HepG2 (cell line): ENCODE measurements at regions not wholly inside any gene's neighbourhood (a gene's known extent, or its start where the extent isn't known, plus 50 kb on each side); places are given as distances from the start of the nearest gene placed in this dataset.

Source experiments
- NFRKB ChIP-seq: fragments of 450-650 bp; IDR thresholded peaks from 2 replicates; pipeline ENCODE4 v1.6.1; 2017
- NFYB ChIP-seq: sonication (generic); formaldehyde crosslinking; IDR thresholded peaks from 2 replicates; pipeline ENCODE4 v1.4.0; 2020; ENCODE audit warnings: missing genetic modification reagents
- RAD21 ChIP-seq: fragments of 450-650 bp; formaldehyde crosslinking; IDR thresholded peaks from 2 replicates; pipeline ENCODE4 v1.5.0; 2020; ENCODE audit warnings: mild to moderate bottlenecking
- RBFOX2 ChIP-seq: fragments of 200-400 bp; formaldehyde crosslinking; IDR thresholded peaks from 2 replicates; pipeline ENCODE4 v1.6.1; 2017; ENCODE audit warnings: low read depth, mild to moderate bottlenecking, low read length
- REPIN1 ChIP-seq: sonication (generic); formaldehyde crosslinking; IDR thresholded peaks from 2 replicates; pipeline ENCODE4 v1.8.0; 2022; ENCODE audit warnings: missing genetic modification reagents, low read depth, mild to moderate bottlenecking, borderline replicate concordance
- ZC3H13 ChIP-seq: sonication (generic); formaldehyde crosslinking; IDR thresholded peaks from 2 replicates; pipeline ENCODE4 v1.8.1; 2023; ENCODE audit warnings: mild to moderate bottlenecking, missing genetic modification reagents, moderate library complexity
- TF ChIP-seq, protein P1 (sequence below): sonication (generic); formaldehyde crosslinking; IDR thresholded peaks from 2 replicates; pipeline ENCODE4 v1.5.0; 2020; ENCODE audit warnings: mild to moderate bottlenecking, missing genetic modification reagents, moderate library complexity
- TF ChIP-seq, protein P2 (sequence below): IDR thresholded peaks from 2 replicates; pipeline ENCODE4 v1.6.1; 2016

DNA sequence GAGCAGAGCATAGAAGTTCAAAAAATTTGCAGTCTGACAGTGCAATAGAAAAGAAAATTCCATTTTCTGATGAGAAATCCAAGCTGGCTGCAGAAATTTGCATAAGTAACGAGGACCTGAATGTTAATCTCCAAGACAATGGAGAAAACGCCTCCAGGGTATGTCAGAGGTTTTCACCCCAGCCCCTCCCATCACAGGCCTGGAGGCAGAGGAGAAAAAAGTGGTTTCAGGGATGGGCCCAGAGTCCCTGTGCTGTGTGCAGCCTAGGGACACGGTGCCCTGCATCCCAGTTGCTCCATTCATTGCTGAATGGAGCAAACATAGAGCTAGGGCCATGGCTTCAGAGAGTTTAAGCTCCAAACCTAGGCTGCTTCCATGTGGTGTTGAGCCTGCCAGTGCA, 327.9 kb upstream of the KHDRBS2 start:
- TF ChIP-seq REPIN1 (CRISPR knock-in tag) (no peak), NFRKB (no peak), NFYB (no peak), ZC3H13 (CRISPR knock-in tag) (no peak), RBFOX2 (no peak), RAD21 (CRISPR knock-in tag) (no peak)
- TF ChIP-seq, protein P1, sequence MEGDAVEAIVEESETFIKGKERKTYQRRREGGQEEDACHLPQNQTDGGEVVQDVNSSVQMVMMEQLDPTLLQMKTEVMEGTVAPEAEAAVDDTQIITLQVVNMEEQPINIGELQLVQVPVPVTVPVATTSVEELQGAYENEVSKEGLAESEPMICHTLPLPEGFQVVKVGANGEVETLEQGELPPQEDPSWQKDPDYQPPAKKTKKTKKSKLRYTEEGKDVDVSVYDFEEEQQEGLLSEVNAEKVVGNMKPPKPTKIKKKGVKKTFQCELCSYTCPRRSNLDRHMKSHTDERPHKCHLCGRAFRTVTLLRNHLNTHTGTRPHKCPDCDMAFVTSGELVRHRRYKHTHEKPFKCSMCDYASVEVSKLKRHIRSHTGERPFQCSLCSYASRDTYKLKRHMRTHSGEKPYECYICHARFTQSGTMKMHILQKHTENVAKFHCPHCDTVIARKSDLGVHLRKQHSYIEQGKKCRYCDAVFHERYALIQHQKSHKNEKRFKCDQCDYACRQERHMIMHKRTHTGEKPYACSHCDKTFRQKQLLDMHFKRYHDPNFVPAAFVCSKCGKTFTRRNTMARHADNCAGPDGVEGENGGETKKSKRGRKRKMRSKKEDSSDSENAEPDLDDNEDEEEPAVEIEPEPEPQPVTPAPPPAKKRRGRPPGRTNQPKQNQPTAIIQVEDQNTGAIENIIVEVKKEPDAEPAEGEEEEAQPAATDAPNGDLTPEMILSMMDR: no peak
- TF ChIP-seq, protein P2, sequence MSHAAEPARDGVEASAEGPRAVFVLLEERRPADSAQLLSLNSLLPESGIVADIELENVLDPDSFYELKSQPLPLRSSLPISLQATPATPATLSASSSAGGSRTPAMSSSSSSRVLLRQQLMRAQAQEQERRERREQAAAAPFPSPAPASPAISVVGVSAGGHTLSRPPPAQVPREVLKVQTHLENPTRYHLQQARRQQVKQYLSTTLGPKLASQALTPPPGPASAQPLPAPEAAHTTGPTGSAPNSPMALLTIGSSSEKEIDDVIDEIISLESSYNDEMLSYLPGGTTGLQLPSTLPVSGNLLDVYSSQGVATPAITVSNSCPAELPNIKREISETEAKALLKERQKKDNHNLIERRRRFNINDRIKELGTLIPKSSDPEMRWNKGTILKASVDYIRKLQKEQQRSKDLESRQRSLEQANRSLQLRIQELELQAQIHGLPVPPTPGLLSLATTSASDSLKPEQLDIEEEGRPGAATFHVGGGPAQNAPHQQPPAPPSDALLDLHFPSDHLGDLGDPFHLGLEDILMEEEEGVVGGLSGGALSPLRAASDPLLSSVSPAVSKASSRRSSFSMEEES (CRISPR knock-in tag): no peak
